Uterus (tissue), 3 donors: ENCODE measurements at regions not wholly inside any gene's neighbourhood (a gene's known extent, or its start where the extent isn't known, plus 50 kb on each side); places are given as distances from the start of the nearest gene placed in this dataset.
"Not testable (repeated sequence)": the region's sequence is repeated elsewhere in the genome, so short reads cannot be mapped to it uniquely, and the experiment has no call there.

Source experiments
- DNase-seq, 2 donors: peaks; one replicate each; pipeline ENCODE4 v3.0.0-alpha.2; 2019 to 2020
- H3K27ac ChIP-seq, 2 donors: fragments of 200-600 bp; sonication (generic); 1 replicate in 1 of 2; 2 replicates in 1 of 2; pipeline ENCODE4 v1.5.1; 2016 to 2018
- H3K27me3 ChIP-seq, 2 donors: fragments of 200-600 bp; sonication (generic); one replicate each; pipeline ENCODE4 v1.5.1; 2018 to 2019; ENCODE audit warnings: control low read depth in 1 of 2
- H3K36me3 ChIP-seq, 2 donors: fragments of 200-600 bp; sonication (generic); one replicate each; pipeline ENCODE4 v1.5.1; 2019; ENCODE audit warnings: control low read depth in 1 of 2
- H3K4me1 ChIP-seq, 2 donors: fragments of 200-600 bp; sonication (generic); one replicate each; pipeline ENCODE4 v1.5.1; 2018 to 2019; ENCODE audit warnings: control low read depth in 1 of 2
- H3K4me3 ChIP-seq, 2 donors: fragments of 200-600 bp; sonication (generic); 1 replicate in 1 of 2; 2 replicates in 1 of 2; pipeline ENCODE4 v1.5.1; 2018 to 2019; ENCODE audit warnings: mild to moderate bottlenecking in 1 of 2
- H3K9me3 ChIP-seq, 2 donors: fragments of 200-600 bp; sonication (generic); one replicate each; pipeline ENCODE4 v1.5.1; 2019; ENCODE audit warnings: control low read depth in 1 of 2
- CTCF ChIP-seq, 4 experiments: fragments of 200-600 bp in 2 of 4; fragments of 450-650 bp in 2 of 4; sonication (generic) in 2 of 4; IDR thresholded peaks; one replicate each; pipeline ENCODE4 v1.5.1; 2016 to 2019; ENCODE audit warnings: antibody characterized with exemption in 4 of 4, mild to moderate bottlenecking in 2 of 4, moderate library complexity in 1 of 4
- POLR2A ChIP-seq, 2 donors: fragments of 450-650 bp; IDR thresholded peaks; one replicate each; pipeline ENCODE4 v1.6.1; 2016; ENCODE audit warnings: antibody characterized with exemption in 2 of 2, mild to moderate bottlenecking in 1 of 2, moderate library complexity in 1 of 2
- intact Hi-C: fragments of 100-400 bp; cut with DNase I; formaldehyde crosslinking; loops from one replicate; pipeline ENCODE4 v1.15.1; 2023; ENCODE audit warnings: low total_unique reads
- donor health status: DM: yes; HTN: yes; CAD: no.

- H3K4me1 ChIP-seq: no peaks in the 10 kb centered on the region
- TF ChIP-seq POLR2A (IDR thresholded peaks at IDR 0.05) (no peak), CTCF (IDR thresholded peaks at IDR 0.05) (no peak)
- H3K36me3 ChIP-seq: no peaks in the 10 kb centered on the region
- H3K27me3 ChIP-seq: no peaks in the 10 kb centered on the region
- H3K9me3 ChIP-seq: no peaks in the 10 kb centered on the region
- no peak for DNase-seq
- intact Hi-C loops: no loop called here
- no peak overlapping the region for H3K27ac ChIP-seq
- no peak overlapping the region for H3K4me3 ChIP-seq
Observed at GRCh38 chr12:126443977-126444376, 1378.7 kb downstream of the AACS start.

GRCh38 chr12:126447346-126447745 lies 1382.1 kb downstream of the AACS start:
- Histone ChIP-seq H3K27me3 (no peaks in the 10 kb centered on the region), H3K27ac (no peak overlapping the region), H3K4me3 (no peak overlapping the region), H3K36me3 (no peaks in the 10 kb centered on the region), H3K4me1 (no peaks in the 10 kb centered on the region), H3K9me3 (no peaks in the 10 kb centered on the region)
- intact Hi-C loops: no loop called here
- no peak for TF ChIP-seq CTCF (IDR thresholded peaks at IDR 0.05)
- no peak for TF ChIP-seq POLR2A (IDR thresholded peaks at IDR 0.05)
- DNase-seq: no peak

GRCh38 chr12:126451809-126452208 lies 1386.6 kb downstream of the AACS start:
- no peak for DNase-seq
- H3K9me3 ChIP-seq: no peaks in the 10 kb centered on the region
- TF ChIP-seq POLR2A (IDR thresholded peaks at IDR 0.05) (no peak), CTCF (IDR thresholded peaks at IDR 0.05) (no peak)
- no peaks in the 10 kb centered on the region for H3K36me3 ChIP-seq
- intact Hi-C loops: no loop called here
- H3K4me3 ChIP-seq: no peak overlapping the region
- H3K27ac ChIP-seq: no peak overlapping the region
- H3K27me3 ChIP-seq: no peaks in the 10 kb centered on the region
- H3K4me1 ChIP-seq: no peaks in the 10 kb centered on the region

GRCh38 chr12:126452686-126453085 lies 1387.5 kb downstream of the AACS start:
- intact Hi-C loops, H3K4me3 ChIP-seq, H3K36me3 ChIP-seq, DNase-seq, H3K9me3 ChIP-seq, H3K4me1 ChIP-seq, H3K27me3 ChIP-seq, H3K27ac ChIP-seq: not testable (repeated sequence)

- Histone ChIP-seq H3K4me1 (no peaks in the 10 kb centered on the region), H3K36me3 (no peaks in the 10 kb centered on the region), H3K9me3 (no peaks in the 10 kb centered on the region), H3K27ac (no peak overlapping the region), H3K4me3 (no peak overlapping the region), H3K27me3 (no peaks in the 10 kb centered on the region)
- no peak for DNase-seq
- intact Hi-C loops: no loop called here
- TF ChIP-seq POLR2A (IDR thresholded peaks at IDR 0.05) (no peak), CTCF (IDR thresholded peaks at IDR 0.05) (no peak)
Observed at GRCh38 chr12:126454581-126454980, 1389.3 kb downstream of the AACS start.

GRCh38 chr12:126457776-126458175 lies 1392.5 kb downstream of the AACS start:
- no peak for TF ChIP-seq CTCF (IDR thresholded peaks at IDR 0.05)
- no peak for TF ChIP-seq POLR2A (IDR thresholded peaks at IDR 0.05)
- intact Hi-C loops: no loop called here
- no peaks in the 10 kb centered on the region for H3K4me1 ChIP-seq
- no peak overlapping the region for H3K27ac ChIP-seq
- no peaks in the 10 kb centered on the region for H3K9me3 ChIP-seq
- no peak for DNase-seq
- H3K36me3 ChIP-seq: no peaks in the 10 kb centered on the region
- no peak overlapping the region for H3K4me3 ChIP-seq
- H3K27me3 ChIP-seq: no peaks in the 10 kb centered on the region
